ENCODE measurements at regions not wholly inside any gene's neighbourhood (a gene's known extent, or its start where the extent isn't known, plus 50 kb on each side); places are given as distances from the start of the nearest gene placed in this dataset.

GRCh38 chr5:74279244-74279643, 361.3 kb downstream of the ENC1 start:
- DNase-seq (no peak), ATAC-seq (no peak)
- Mint-ChIP-seq H3K27me3 (ENCODE audit: low read depth) (peaks cover 8% of the 10 kb centered on the region), H3K36me3 (ENCODE audit: insufficient read depth) (no peaks in the 10 kb centered on the region), H3K4me1 (ENCODE audit: low read depth) (no peaks in the 10 kb centered on the region), H3K9me3 (no peaks in the 10 kb centered on the region), H3K4me3 (no peak overlapping the region)

GRCh38 chr5:74277418-74277817, 363.1 kb downstream of the ENC1 start:
- no peaks in the 10 kb centered on the region for H3K4me1 Mint-ChIP-seq (ENCODE audit: low read depth)
- no peaks in the 10 kb centered on the region for H3K9me3 Mint-ChIP-seq
- no peak for DNase-seq

GRCh38 chr5:74275171-74275992, 365.1 kb downstream of the ENC1 start:
- Mint-ChIP-seq H3K4me1 (ENCODE audit: low read depth) (no peaks in the 10 kb centered on the region), H3K9me3 (no peaks in the 10 kb centered on the region), H3K36me3 (ENCODE audit: insufficient read depth) (no peaks in the 10 kb centered on the region), H3K27me3 (ENCODE audit: low read depth) (peaks cover 6% of the 10 kb centered on the region), H3K4me3 (no peak overlapping the region)
- DNase-seq (no peak), ATAC-seq (no peak)

More at GRCh38 chr5:74277418-74277817, 363.1 kb downstream of the ENC1 start:
- H3K36me3 Mint-ChIP-seq (ENCODE audit: insufficient read depth) = no peaks in the 10 kb centered on the region
- no peak overlapping the region for H3K4me3 Mint-ChIP-seq
- H3K27me3 Mint-ChIP-seq (ENCODE audit: low read depth) = peaks cover 6% of the 10 kb centered on the region
- ATAC-seq = no peak

- ATAC-seq = no peak
- H3K36me3 Mint-ChIP-seq (ENCODE audit: insufficient read depth) = no peaks in the 10 kb centered on the region
- no peaks in the 10 kb centered on the region for H3K4me1 Mint-ChIP-seq (ENCODE audit: low read depth)
- H3K9me3 Mint-ChIP-seq = no peaks in the 10 kb centered on the region
- H3K27me3 Mint-ChIP-seq (ENCODE audit: low read depth) = peaks cover 10% of the 10 kb centered on the region
- no peak for DNase-seq
- H3K4me3 Mint-ChIP-seq = no peak overlapping the region
Measured at GRCh38 chr5:74274326-74274725, 366.2 kb downstream of the ENC1 start.

- Mint-ChIP-seq H3K4me3 (no peak overlapping the region), H3K27me3 (ENCODE audit: low read depth) (peaks cover 10% of the 10 kb centered on the region), H3K36me3 (ENCODE audit: insufficient read depth) (no peaks in the 10 kb centered on the region), H3K9me3 (no peaks in the 10 kb centered on the region), H3K4me1 (ENCODE audit: low read depth) (no peaks in the 10 kb centered on the region)
- DNase-seq (no peak), ATAC-seq (no peak)
Measured at GRCh38 chr5:74272831-74273451, 367.6 kb downstream of the ENC1 start.

GRCh38 chr5:74272024-74272775, 368.3 kb downstream of the ENC1 start:
- H3K4me3 Mint-ChIP-seq = no peak overlapping the region

GRCh38 chr5:74268297-74268696, 372.2 kb downstream of the ENC1 start:
- no peaks in the 10 kb centered on the region for H3K36me3 Mint-ChIP-seq (ENCODE audit: insufficient read depth)
- H3K9me3 Mint-ChIP-seq = no peaks in the 10 kb centered on the region
- ATAC-seq = no peak
- peaks cover 4% of the 10 kb centered on the region for H3K27me3 Mint-ChIP-seq (ENCODE audit: low read depth)
- no peaks in the 10 kb centered on the region for H3K4me1 Mint-ChIP-seq (ENCODE audit: low read depth)
- DNase-seq = no peak
- H3K4me3 Mint-ChIP-seq = no peak overlapping the region

More at GRCh38 chr5:74272024-74272775, 368.3 kb downstream of the ENC1 start:
- ATAC-seq (no peak), DNase-seq (no peak)
- H3K4me1 Mint-ChIP-seq (ENCODE audit: low read depth) = no peaks in the 10 kb centered on the region
- no peaks in the 10 kb centered on the region for H3K36me3 Mint-ChIP-seq (ENCODE audit: insufficient read depth)
- H3K9me3 Mint-ChIP-seq = no peaks in the 10 kb centered on the region
- peaks cover 6% of the 10 kb centered on the region for H3K27me3 Mint-ChIP-seq (ENCODE audit: low read depth)

GRCh38 chr5:74266836-74267235, 373.7 kb downstream of the ENC1 start:
- Mint-ChIP-seq H3K27me3 (ENCODE audit: low read depth) (peaks cover 4% of the 10 kb centered on the region), H3K9me3 (no peaks in the 10 kb centered on the region), H3K36me3 (ENCODE audit: insufficient read depth) (no peaks in the 10 kb centered on the region), H3K4me3 (no peak overlapping the region), H3K4me1 (ENCODE audit: low read depth) (no peaks in the 10 kb centered on the region)
- ATAC-seq (no peak), DNase-seq (no peak)

- Mint-ChIP-seq H3K9me3 (no peaks in the 10 kb centered on the region), H3K4me3 (no peak overlapping the region), H3K27me3 (ENCODE audit: low read depth) (peaks cover 4% of the 10 kb centered on the region), H3K4me1 (ENCODE audit: low read depth) (no peaks in the 10 kb centered on the region), H3K36me3 (ENCODE audit: insufficient read depth) (no peaks in the 10 kb centered on the region)
- no peak for ATAC-seq
- no peak for DNase-seq
Measured at GRCh38 chr5:74266132-74266531, 374.4 kb downstream of the ENC1 start.

- Mint-ChIP-seq H3K4me3 (no peak overlapping the region), H3K27me3 (ENCODE audit: low read depth) (peaks cover 2% of the 10 kb centered on the region), H3K9me3 (no peaks in the 10 kb centered on the region), H3K36me3 (ENCODE audit: insufficient read depth) (no peaks in the 10 kb centered on the region), H3K4me1 (ENCODE audit: low read depth) (no peaks in the 10 kb centered on the region)
- DNase-seq (no peak), ATAC-seq (no peak)
Measured at GRCh38 chr5:74262544-74263207, 377.9 kb downstream of the ENC1 start.

GRCh38 chr5:74261866-74262265, 378.7 kb downstream of the ENC1 start:
- H3K27me3 Mint-ChIP-seq (ENCODE audit: low read depth) = peaks cover 5% of the 10 kb centered on the region
- H3K4me1 Mint-ChIP-seq (ENCODE audit: low read depth) = no peaks in the 10 kb centered on the region
- ATAC-seq = no peak
- no peak overlapping the region for H3K4me3 Mint-ChIP-seq
- no peak for DNase-seq
- H3K36me3 Mint-ChIP-seq (ENCODE audit: insufficient read depth) = no peaks in the 10 kb centered on the region
- H3K9me3 Mint-ChIP-seq = no peaks in the 10 kb centered on the region

GRCh38 chr5:74261421-74261820, 379.1 kb downstream of the ENC1 start:
- Mint-ChIP-seq H3K27me3 (ENCODE audit: low read depth) (peaks cover 5% of the 10 kb centered on the region), H3K36me3 (ENCODE audit: insufficient read depth) (no peaks in the 10 kb centered on the region), H3K4me1 (ENCODE audit: low read depth) (no peaks in the 10 kb centered on the region), H3K9me3 (no peaks in the 10 kb centered on the region), H3K4me3 (no peak overlapping the region)
- ATAC-seq = no peak
- DNase-seq = no peak

GRCh38 chr5:74259572-74259971, 381.0 kb downstream of the ENC1 start:
- H3K27me3 Mint-ChIP-seq (ENCODE audit: low read depth) = peaks cover 5% of the 10 kb centered on the region

GRCh38 chr5:74258314-74258665, 382.2 kb downstream of the ENC1 start:
- DNase-seq = no peak
- ATAC-seq = no peak
- H3K27me3 Mint-ChIP-seq (ENCODE audit: low read depth) = peaks cover 5% of the 10 kb centered on the region
- H3K4me1 Mint-ChIP-seq (ENCODE audit: low read depth) = no peaks in the 10 kb centered on the region
- H3K9me3 Mint-ChIP-seq = no peaks in the 10 kb centered on the region
- no peak overlapping the region for H3K4me3 Mint-ChIP-seq
- no peaks in the 10 kb centered on the region for H3K36me3 Mint-ChIP-seq (ENCODE audit: insufficient read depth)

More at GRCh38 chr5:74259572-74259971, 381.0 kb downstream of the ENC1 start:
- H3K9me3 Mint-ChIP-seq = no peaks in the 10 kb centered on the region
- ATAC-seq (no peak), DNase-seq (no peak)
- no peaks in the 10 kb centered on the region for H3K4me1 Mint-ChIP-seq (ENCODE audit: low read depth)
- no peaks in the 10 kb centered on the region for H3K36me3 Mint-ChIP-seq (ENCODE audit: insufficient read depth)
- H3K4me3 Mint-ChIP-seq = no peak overlapping the region
